Keratinocyte (primary cell): ENCODE measurements at regions not wholly inside any gene's neighbourhood (a gene's known extent, or its start where the extent isn't known, plus 50 kb on each side); places are given as distances from the start of the nearest gene placed in this dataset.

ENCODE experiments used
- CTCF ChIP-seq, 3 experiments: IDR thresholded peaks in 1 of 3; conservative IDR thresholded peaks in 1 of 3; optimal IDR thresholded peaks in 1 of 3; 2 replicates in 2 of 3; 3 replicates in 1 of 3; pipeline versions ENCODE3 to v1.5.1; 2011; ENCODE audit warnings: low read length in 3 of 3, mild to moderate bottlenecking in 3 of 3, moderate library complexity in 2 of 3, control low read depth in 1 of 3, inconsistent platforms in 1 of 3; ENCODE audit not compliant: insufficient read depth in 2 of 3; ENCODE audit errors: extremely low read depth in 1 of 3
- EZH2 ChIP-seq: IDR thresholded peaks from one replicate; pipeline ENCODE4 v1.6.1; 2012; ENCODE audit warnings: inconsistent platforms, mild to moderate bottlenecking, low read length, moderate library complexity

GRCh38 chr9:91151718-91152095 is 210.0 kb downstream of the AUH start:
- TF ChIP-seq CTCF (optimal IDR thresholded peaks at IDR 0.05 in 1 of 3, IDR thresholded peaks at IDR 0.05 in 1 of 3, conservative IDR thresholded peaks at IDR 0.05 in 1 of 3; ENCODE audit: extremely low read depth in 1 of 3, insufficient read depth in 2 of 3, low read length in 3 of 3) (no peak), EZH2 (no peak)
